Activated CD4-positive, alpha-beta T cell treated with anti-CD3 and anti-CD28 coated beads, Interleukin-2, amount 10 ng/mL, durations not matched to agents 24 days and 14 days (primary cell): ENCODE measurements at regions not wholly inside any gene's neighbourhood (a gene's known extent, or its start where the extent isn't known, plus 50 kb on each side); places are given as distances from the start of the nearest gene placed in this dataset.
"Not testable (repeated sequence)": the region's sequence is repeated elsewhere in the genome, so short reads cannot be mapped to it uniquely, and the experiment has no call there.

Source experiments
- DNase-seq: peaks from one replicate; pipeline ENCODE4 v3.0.0; 2022
- H3K27ac Mint-ChIP-seq: one replicate; pipeline ENCODE4 v1.8.0; 2022; ENCODE audit warnings: mild to moderate bottlenecking, mixed read lengths
- H3K27me3 Mint-ChIP-seq: one replicate; pipeline ENCODE4 v1.8.0; 2022; ENCODE audit warnings: mixed read lengths
- H3K36me3 Mint-ChIP-seq: one replicate; pipeline ENCODE4 v1.8.0; 2022; ENCODE audit warnings: low read depth, mild to moderate bottlenecking, mixed read lengths
- H3K4me1 Mint-ChIP-seq: one replicate; pipeline ENCODE4 v1.8.0; 2021; ENCODE audit warnings: mixed read lengths
- H3K4me3 Mint-ChIP-seq: one replicate; pipeline ENCODE4 v1.8.0; 2022; ENCODE audit warnings: mild to moderate bottlenecking, moderate library complexity, mixed read lengths
- H3K9me3 Mint-ChIP-seq: one replicate; pipeline ENCODE4 v1.8.0; 2021; ENCODE audit warnings: mixed read lengths
- intact Hi-C: fragments of 100-400 bp; cut with micrococcal nuclease; formaldehyde crosslinking; loops from one replicate; pipeline ENCODE4 v1.15.1; 2023

GRCh38 chr9:129305246-129305645 lies 127.2 kb upstream of the IER5L start:
- Mint-ChIP-seq H3K4me3 (no peak overlapping the region), H3K27me3 (peaks cover 9% of the 10 kb centered on the region), H3K9me3 (peaks cover 19% of the 10 kb centered on the region), H3K27ac (no peak overlapping the region), H3K4me1 (peaks cover 6% of the 10 kb centered on the region), H3K36me3 (peaks cover 2% of the 10 kb centered on the region)
- no peak for DNase-seq
- intact Hi-C loops: no loop called here

GRCh38 chr9:129301941-129302340 lies 123.9 kb upstream of the IER5L start:
- H3K4me3 Mint-ChIP-seq: no peak overlapping the region
- intact Hi-C loops: no loop called here

GRCh38 chr9:129296195-129296594 lies 118.1 kb upstream of the IER5L start:
- intact Hi-C loops, H3K27ac Mint-ChIP-seq, H3K4me1 Mint-ChIP-seq, H3K4me3 Mint-ChIP-seq, H3K36me3 Mint-ChIP-seq, DNase-seq: not testable (repeated sequence)
- Mint-ChIP-seq H3K9me3 (peaks cover 28% of the 10 kb centered on the region), H3K27me3 (peaks cover 28% of the 10 kb centered on the region)

More at GRCh38 chr9:129301941-129302340, 123.9 kb upstream of the IER5L start:
- H3K4me1 Mint-ChIP-seq: peaks cover under 1% of the 10 kb centered on the region
- peaks cover 23% of the 10 kb centered on the region for H3K27me3 Mint-ChIP-seq
- DNase-seq: no peak
- H3K9me3 Mint-ChIP-seq: peaks cover 32% of the 10 kb centered on the region
- H3K36me3 Mint-ChIP-seq: peaks cover 2% of the 10 kb centered on the region
- no peak overlapping the region for H3K27ac Mint-ChIP-seq

- Mint-ChIP-seq H3K9me3 (peaks cover 7% of the 10 kb centered on the region), H3K4me3 (no peak overlapping the region), H3K4me1 (peaks cover 2% of the 10 kb centered on the region), H3K36me3 (no peaks in the 10 kb centered on the region), H3K27ac (no peak overlapping the region), H3K27me3 (peaks cover 11% of the 10 kb centered on the region)
- DNase-seq: no peak
- intact Hi-C loops: no loop called here
Observed at GRCh38 chr9:129291041-129291501, 113.0 kb upstream of the IER5L start.

GRCh38 chr9:129290606-129291005 lies 112.5 kb upstream of the IER5L start:
- intact Hi-C loops: no loop called here
- Mint-ChIP-seq H3K27ac (no peak overlapping the region), H3K36me3 (no peaks in the 10 kb centered on the region), H3K4me1 (peaks cover 2% of the 10 kb centered on the region), H3K27me3 (peaks cover 9% of the 10 kb centered on the region), H3K9me3 (peaks cover 7% of the 10 kb centered on the region), H3K4me3 (no peak overlapping the region)
- no peak for DNase-seq

GRCh38 chr9:129289883-129290282 lies 111.8 kb upstream of the IER5L start:
- Mint-ChIP-seq H3K27ac (no peak overlapping the region), H3K4me1 (peaks cover 2% of the 10 kb centered on the region), H3K27me3 (peaks cover 6% of the 10 kb centered on the region), H3K4me3 (no peak overlapping the region), H3K36me3 (no peaks in the 10 kb centered on the region), H3K9me3 (peaks cover 3% of the 10 kb centered on the region)
- DNase-seq: no peak
- intact Hi-C loops: no loop called here

- intact Hi-C loops: no loop called here
- Mint-ChIP-seq H3K9me3 (no peaks in the 10 kb centered on the region), H3K4me1 (no peaks in the 10 kb centered on the region), H3K27me3 (peaks cover 3% of the 10 kb centered on the region), H3K27ac (no peak overlapping the region), H3K36me3 (no peaks in the 10 kb centered on the region), H3K4me3 (no peak overlapping the region)
- DNase-seq: no peak
Observed at GRCh38 chr9:129289131-129289731, 111.2 kb upstream of the IER5L start.

- H3K9me3 Mint-ChIP-seq: no peaks in the 10 kb centered on the region
- intact Hi-C loops: no loop called here
- peaks cover 2% of the 10 kb centered on the region for H3K27me3 Mint-ChIP-seq
- H3K4me1 Mint-ChIP-seq: no peaks in the 10 kb centered on the region
- H3K27ac Mint-ChIP-seq: no peak overlapping the region
- DNase-seq: no peak
- no peak overlapping the region for H3K4me3 Mint-ChIP-seq
- H3K36me3 Mint-ChIP-seq: no peaks in the 10 kb centered on the region
Observed at GRCh38 chr9:129287619-129288305, 109.7 kb upstream of the IER5L start.

GRCh38 chr9:129285979-129286772 lies 108.1 kb upstream of the IER5L start:
- Mint-ChIP-seq H3K4me1 (no peaks in the 10 kb centered on the region), H3K27me3 (peaks cover 2% of the 10 kb centered on the region), H3K9me3 (no peaks in the 10 kb centered on the region), H3K27ac (no peak overlapping the region), H3K36me3 (no peaks in the 10 kb centered on the region), H3K4me3 (no peak overlapping the region)
- intact Hi-C loops: no loop called here
- no peak for DNase-seq

GRCh38 chr9:129285382-129285781 lies 107.3 kb upstream of the IER5L start:
- intact Hi-C loops: no loop called here
- H3K9me3 Mint-ChIP-seq: no peaks in the 10 kb centered on the region
- DNase-seq: no peak
- no peaks in the 10 kb centered on the region for H3K36me3 Mint-ChIP-seq
- no peaks in the 10 kb centered on the region for H3K27me3 Mint-ChIP-seq
- H3K27ac Mint-ChIP-seq: no peak overlapping the region
- no peak overlapping the region for H3K4me3 Mint-ChIP-seq
- H3K4me1 Mint-ChIP-seq: no peaks in the 10 kb centered on the region

GRCh38 chr9:129284607-129285291 lies 106.7 kb upstream of the IER5L start:
- DNase-seq: no peak
- intact Hi-C loops: no loop called here
- H3K27ac Mint-ChIP-seq: peak overlapping the region; percentile 20
- no peaks in the 10 kb centered on the region for H3K36me3 Mint-ChIP-seq
- H3K27me3 Mint-ChIP-seq: no peaks in the 10 kb centered on the region
- no peaks in the 10 kb centered on the region for H3K9me3 Mint-ChIP-seq
- no peak overlapping the region for H3K4me3 Mint-ChIP-seq
- H3K4me1 Mint-ChIP-seq: no peaks in the 10 kb centered on the region

- no peak overlapping the region for H3K27ac Mint-ChIP-seq
- no peak overlapping the region for H3K4me3 Mint-ChIP-seq
- no peak for DNase-seq
- H3K9me3 Mint-ChIP-seq: no peaks in the 10 kb centered on the region
- H3K27me3 Mint-ChIP-seq: no peaks in the 10 kb centered on the region
- H3K4me1 Mint-ChIP-seq: no peaks in the 10 kb centered on the region
- intact Hi-C loops: no loop called here
- no peaks in the 10 kb centered on the region for H3K36me3 Mint-ChIP-seq
Observed at GRCh38 chr9:129283705-129284606, 105.9 kb upstream of the IER5L start.

- intact Hi-C loops: no loop called here
- Mint-ChIP-seq H3K27ac (no peak overlapping the region), H3K4me3 (no peak overlapping the region), H3K9me3 (no peaks in the 10 kb centered on the region), H3K27me3 (no peaks in the 10 kb centered on the region), H3K4me1 (no peaks in the 10 kb centered on the region), H3K36me3 (no peaks in the 10 kb centered on the region)
- DNase-seq: no peak
Observed at GRCh38 chr9:129283291-129283691, 105.2 kb upstream of the IER5L start.
